Stimulated activated CD8-positive, alpha-beta memory T cell treated with anti-CD3 and anti-CD28 coated beads, Interleukin-12 subunit alpha, Interleukin-12 subunit beta, amount 100 ng/mL, for 4 hours (primary cell): ENCODE measurements at regions not wholly inside any gene's neighbourhood (a gene's known extent, or its start where the extent isn't known, plus 50 kb on each side); places are given as distances from the start of the nearest gene placed in this dataset.

Experiments
- DNase-seq: peaks from one replicate; pipeline ENCODE4 v3.0.0-alpha.2; 2020; ENCODE audit warnings: low read depth

- DNase-seq: no peak
These were observed 294.2 kb upstream of the PTGER4 start for GRCh38 chr5:40385544-40385943.

GRCh38 chr5:40384782-40385390 lies 294.8 kb upstream of the PTGER4 start:
- DNase-seq: no peak

- no peak for DNase-seq
These were observed 295.7 kb upstream of the PTGER4 start for GRCh38 chr5:40383749-40384651.

GRCh38 chr5:40381676-40382363 lies 297.9 kb upstream of the PTGER4 start:
- no peak for DNase-seq

- no peak for DNase-seq
These were observed 298.7 kb upstream of the PTGER4 start for GRCh38 chr5:40381016-40381415.

- no peak for DNase-seq
These were observed 301.1 kb upstream of the PTGER4 start for GRCh38 chr5:40378396-40379177.

- no peak for DNase-seq
These were observed 303.1 kb upstream of the PTGER4 start for GRCh38 chr5:40376566-40376965.

GRCh38 chr5:40374853-40375252 lies 304.9 kb upstream of the PTGER4 start:
- DNase-seq: no peak

- DNase-seq: no peak
These were observed 311.5 kb upstream of the PTGER4 start for GRCh38 chr5:40368200-40368599.

GRCh38 chr5:40367255-40367654 lies 312.5 kb upstream of the PTGER4 start:
- no peak for DNase-seq

- DNase-seq: no peak
These were observed 314.1 kb upstream of the PTGER4 start for GRCh38 chr5:40365342-40366330.

- DNase-seq: no peak
These were observed 315.3 kb upstream of the PTGER4 start for GRCh38 chr5:40364441-40364840.

- DNase-seq: no peak
These were observed 318.3 kb upstream of the PTGER4 start for GRCh38 chr5:40361378-40361777.

GRCh38 chr5:40360685-40361084 lies 319.0 kb upstream of the PTGER4 start:
- DNase-seq: no peak

GRCh38 chr5:40359832-40360231 lies 319.9 kb upstream of the PTGER4 start:
- no peak for DNase-seq

GRCh38 chr5:40359093-40359492 lies 320.6 kb upstream of the PTGER4 start:
- DNase-seq: no peak

GRCh38 chr5:40356248-40356647 lies 323.5 kb upstream of the PTGER4 start:
- DNase-seq: no peak

GRCh38 chr5:40355846-40356245 lies 323.9 kb upstream of the PTGER4 start:
- DNase-seq: no peak

- DNase-seq: no peak
These were observed 324.5 kb upstream of the PTGER4 start for GRCh38 chr5:40355181-40355580.

- no peak for DNase-seq
These were observed 325.5 kb upstream of the PTGER4 start for GRCh38 chr5:40354171-40354570.

GRCh38 chr5:40353442-40353841 lies 326.3 kb upstream of the PTGER4 start:
- no peak for DNase-seq
